HepG2 (cell line): ENCODE measurements at regions not wholly inside any gene's neighbourhood (a gene's known extent, or its start where the extent isn't known, plus 50 kb on each side); places are given as distances from the start of the nearest gene placed in this dataset.

Experiments
- ATAC-seq: fragments of 200-7000 bp; cut with Tn5 transposase; 3 replicates; pipeline ENCODE4 v1.9.1; 2020; ENCODE audit warnings: mild to moderate bottlenecking, moderate library complexity
- BruUV-seq: library from RNA; stranded (reverse); fragments of 400-500 nt; replicated peaks from 2 replicates; lab custom pipeline; 2021; lab: Mats Ljungman, UMichigan
- CTCF ChIA-PET: fragments of 300-600 bp; formaldehyde crosslinking; extraction: SDS; loops from one replicate; lab custom pipeline; 2021; ENCODE audit warnings: low total read pairs, inconsistent platforms, low intra/inter-chr PET ratio; lab: Yijun Ruan, JAX
- POLR2A ChIA-PET: fragments of 350-600 bp; sonication (Branson Sonifier 250); formaldehyde crosslinking; loops from one replicate; lab custom pipeline; 2020; ENCODE audit warnings: antibody characterized with exemption, inconsistent platforms; lab: Yijun Ruan, JAX
- DNase-seq: peaks from one replicate; pipeline ENCODE4 v3.0.0-alpha.2; 2015; ENCODE audit warnings: low spot score
- FAIRE-seq: peaks from 3 replicates; lab custom pipeline; 2011; peaks lifted over from hg19 to GRCh38; lab: Jason Lieb, UNC
- H2AFZ ChIP-seq: one replicate; pipeline ENCODE4 v1.6.1; 2011; ENCODE audit warnings: low read length, inconsistent platforms
- H3K27ac ChIP-seq: fragments of 300-600 bp; 3 replicates; pipeline ENCODE4 v1.8.0; 2011; ENCODE audit warnings: mixed run types, mild to moderate bottlenecking, mixed read lengths, low read length, inconsistent platforms; ENCODE audit not compliant: insufficient read depth; ENCODE audit errors: extremely low read length
- H3K27me3 ChIP-seq, 2 experiments: fragments of 200-600 bp in 1 of 2; 2 replicates in 1 of 2; 3 replicates in 1 of 2; pipeline versions ENCODE4 v1.6.0 to v1.8.0; 2011; ENCODE audit warnings: low read length in 2 of 2, mild to moderate bottlenecking in 2 of 2, moderate library complexity in 2 of 2, inconsistent platforms in 1 of 2; ENCODE audit not compliant: insufficient read depth in 2 of 2, control insufficient read depth in 1 of 2
- H3K36me3 ChIP-seq, 2 experiments: fragments of 200-600 bp in 1 of 2; replicated peaks in 1 of 2; 2 replicates in 1 of 2; 3 replicates in 1 of 2; pipeline versions ENCODE4 v1.5.1 to v1.8.0; 2011; ENCODE audit warnings: low read length in 2 of 2, inconsistent platforms in 1 of 2; ENCODE audit not compliant: insufficient read depth in 2 of 2, control insufficient read depth in 1 of 2
- H3K4me1 ChIP-seq: 2 replicates; pipeline ENCODE4 v1.5.1; 2012; ENCODE audit warnings: low read length, inconsistent platforms; ENCODE audit not compliant: insufficient read depth
- H3K4me2 ChIP-seq: 2 replicates; pipeline ENCODE4 v1.6.0; 2011; ENCODE audit warnings: low read depth, low read length, inconsistent platforms
- H3K4me3 ChIP-seq, 3 experiments: fragments of 200-600 bp in 1 of 3; sonication (generic), shearing (Covaris generic) in 1 of 3; replicated peaks in 1 of 3; 2 replicates each; pipeline ENCODE4 v1.5.1; 2011 to 2016; ENCODE audit warnings: low read length in 3 of 3, inconsistent platforms in 2 of 3, low read depth in 2 of 3, mild to moderate bottlenecking in 2 of 3, control low read depth in 1 of 3, mixed read lengths in 1 of 3; ENCODE audit not compliant: insufficient read depth in 1 of 3
- H3K79me2 ChIP-seq: one replicate; pipeline ENCODE4 v1.6.1; 2011; ENCODE audit warnings: low read length, inconsistent platforms; ENCODE audit not compliant: insufficient read depth
- H3K9ac ChIP-seq: 2 replicates; pipeline ENCODE4 v1.6.0; 2011; ENCODE audit warnings: mild to moderate bottlenecking, low read depth, low read length, inconsistent platforms; ENCODE audit not compliant: insufficient read depth
- H3K9me3 ChIP-seq: 2 replicates; pipeline ENCODE4 v1.5.1; 2012; ENCODE audit warnings: mild to moderate bottlenecking, low read length
- H4K20me1 ChIP-seq: 2 replicates; pipeline ENCODE4 v1.6.0; 2011; ENCODE audit warnings: inconsistent platforms, mild to moderate bottlenecking, low read length, moderate library complexity; ENCODE audit not compliant: insufficient read depth
- ARNT ChIP-seq: fragments of 450-650 bp; IDR thresholded peaks from 2 replicates; pipeline ENCODE4 v1.6.1; 2017
- DPF2 ChIP-seq: sonication (generic); formaldehyde crosslinking; IDR thresholded peaks from 2 replicates; pipeline ENCODE4 v1.4.0; 2020; ENCODE audit warnings: mild to moderate bottlenecking, low read depth, missing genetic modification reagents, borderline replicate concordance
- HNRNPH1 ChIP-seq: fragments of 200-400 bp; formaldehyde crosslinking; optimal IDR thresholded peaks from 2 replicates; pipeline ENCODE3; 2017; ENCODE audit warnings: mild to moderate bottlenecking, low read depth, low read length
- MTA1 ChIP-seq: sonication (generic); formaldehyde crosslinking; IDR thresholded peaks from 2 replicates; pipeline ENCODE4 v1.4.0; 2020; ENCODE audit warnings: missing genetic modification reagents, mild to moderate bottlenecking, borderline replicate concordance
- PHF8 ChIP-seq: sonication (generic); formaldehyde crosslinking; IDR thresholded peaks from 2 replicates; pipeline ENCODE4 v1.5.0; 2020; ENCODE audit warnings: missing genetic modification reagents
- TBX2 ChIP-seq: sonication (generic); formaldehyde crosslinking; IDR thresholded peaks from 2 replicates; pipeline ENCODE4 v1.5.0; 2020; ENCODE audit warnings: missing genetic modification reagents, mild to moderate bottlenecking, borderline replicate concordance
- U2AF2 ChIP-seq: fragments of 200-400 bp; formaldehyde crosslinking; IDR thresholded peaks from 2 replicates; pipeline ENCODE4 v1.6.1; 2017; ENCODE audit warnings: low read depth, mild to moderate bottlenecking, low read length
- ZNF3 ChIP-seq: IDR thresholded peaks from 2 replicates; pipeline ENCODE4 v1.7.0; 2017; ENCODE audit warnings: inconsistent platforms
- ZNF317 ChIP-seq: sonication (generic); formaldehyde crosslinking; IDR thresholded peaks from 2 replicates; pipeline ENCODE4 v1.5.0; 2020; ENCODE audit warnings: mild to moderate bottlenecking, missing genetic modification reagents
- WGBS: methylation state at CpG from one replicate; pipeline ENCODE4 v1.1.6; 2017; ENCODE audit warnings: low lambda C conversion rate; 5-methylcytosine and 5-hydroxymethylcytosine counted together
- in situ Hi-C: cut with HindIII; loops from 2 replicates; pipeline ENCODE4 v1.10.0; 2017; ENCODE audit warnings: low pct_unique_long_range_greater_than_20kb; ENCODE audit not compliant: extremely low pct_ligation_motif_present
- intact Hi-C: fragments of 100-400 bp; cut with micrococcal nuclease; formaldehyde crosslinking; loops from one replicate; pipeline ENCODE4 v1.10.0; 2022; ENCODE audit not compliant: unreplicated experiment
- TF ChIP-seq, protein P1 (sequence below): IDR thresholded peaks from 2 replicates; pipeline ENCODE4 v1.6.1; 2016; ENCODE audit warnings: missing compliant biosample characterization, missing genetic modification reagents, borderline replicate concordance
- TF ChIP-seq, protein P2 (sequence below), 2 experiments: fragments of 450-650 bp in 1 of 2; sonication (generic) in 1 of 2; formaldehyde crosslinking; IDR thresholded peaks; 2 replicates each; pipeline versions ENCODE4 v1.5.0 to v1.8.0; 2020 to 2022; ENCODE audit warnings: mild to moderate bottlenecking in 1 of 2, missing genetic modification reagents in 1 of 2
- TF ChIP-seq, protein P3 (sequence below): sonication (generic); formaldehyde crosslinking; IDR thresholded peaks from 2 replicates; pipeline ENCODE4 v1.4.0; 2020; ENCODE audit warnings: missing genetic modification reagents
- TF ChIP-seq, protein P4 (sequence below): sonication (generic); formaldehyde crosslinking; IDR thresholded peaks from 2 replicates; pipeline ENCODE4 v1.5.1; 2020; ENCODE audit warnings: mild to moderate bottlenecking, missing genetic modification reagents, borderline replicate concordance

DNA sequence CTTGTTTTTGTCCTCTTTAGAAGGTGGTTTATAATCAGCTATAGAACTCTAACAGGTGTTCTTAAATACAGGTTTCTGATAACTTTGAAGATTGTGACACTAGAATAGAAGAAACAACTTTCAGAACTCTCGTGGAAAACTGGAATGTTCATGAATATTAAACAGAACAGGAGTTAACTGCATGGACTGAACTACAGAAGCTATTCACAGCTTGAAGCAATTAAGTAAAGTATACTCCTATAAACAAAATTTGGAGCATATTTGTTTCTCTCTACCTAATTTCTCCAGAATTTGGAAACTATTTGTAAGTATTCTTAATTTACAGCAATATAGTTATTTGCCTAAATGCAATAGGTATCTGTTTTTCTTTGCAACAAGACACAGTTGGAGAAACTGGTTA lies 824.8 kb downstream of the ADGRL2 start:
- H3K27ac ChIP-seq: no peak overlapping the region
- H4K20me1 ChIP-seq: no peaks in the 10 kb centered on the region
- peaks cover 92% of the 10 kb centered on the region for H3K9me3 ChIP-seq
- no peak overlapping the region for H3K4me3 ChIP-seq
- H3K36me3 ChIP-seq: no peaks in the 10 kb centered on the region
- no peak for DNase-seq
- no peak for FAIRE-seq
- in situ Hi-C loops: no loop called here
- intact Hi-C loops: no loop called here
- H3K27me3 ChIP-seq: no peaks in the 10 kb centered on the region
- TF ChIP-seq ZNF317 (CRISPR knock-in tag) (no peak), U2AF2 (no peak), ARNT (no peak), PHF8 (CRISPR knock-in tag) (no peak), HNRNPH1 (no peak), ZNF3 (CRISPR knock-in tag) (no peak), DPF2 (no peak), TBX2 (no peak), MTA1 (CRISPR knock-in tag) (no peak)
- TF ChIP-seq, protein P1, sequence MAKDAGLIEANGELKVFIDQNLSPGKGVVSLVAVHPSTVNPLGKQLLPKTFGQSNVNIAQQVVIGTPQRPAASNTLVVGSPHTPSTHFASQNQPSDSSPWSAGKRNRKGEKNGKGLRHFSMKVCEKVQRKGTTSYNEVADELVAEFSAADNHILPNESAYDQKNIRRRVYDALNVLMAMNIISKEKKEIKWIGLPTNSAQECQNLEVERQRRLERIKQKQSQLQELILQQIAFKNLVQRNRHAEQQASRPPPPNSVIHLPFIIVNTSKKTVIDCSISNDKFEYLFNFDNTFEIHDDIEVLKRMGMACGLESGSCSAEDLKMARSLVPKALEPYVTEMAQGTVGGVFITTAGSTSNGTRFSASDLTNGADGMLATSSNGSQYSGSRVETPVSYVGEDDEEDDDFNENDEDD (CRISPR knock-in tag): no peak
- TF ChIP-seq, protein P2, sequence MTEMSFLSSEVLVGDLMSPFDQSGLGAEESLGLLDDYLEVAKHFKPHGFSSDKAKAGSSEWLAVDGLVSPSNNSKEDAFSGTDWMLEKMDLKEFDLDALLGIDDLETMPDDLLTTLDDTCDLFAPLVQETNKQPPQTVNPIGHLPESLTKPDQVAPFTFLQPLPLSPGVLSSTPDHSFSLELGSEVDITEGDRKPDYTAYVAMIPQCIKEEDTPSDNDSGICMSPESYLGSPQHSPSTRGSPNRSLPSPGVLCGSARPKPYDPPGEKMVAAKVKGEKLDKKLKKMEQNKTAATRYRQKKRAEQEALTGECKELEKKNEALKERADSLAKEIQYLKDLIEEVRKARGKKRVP (CRISPR knock-in tag; IDR thresholded peaks at IDR 0.05): no peak
- TF ChIP-seq, protein P3, sequence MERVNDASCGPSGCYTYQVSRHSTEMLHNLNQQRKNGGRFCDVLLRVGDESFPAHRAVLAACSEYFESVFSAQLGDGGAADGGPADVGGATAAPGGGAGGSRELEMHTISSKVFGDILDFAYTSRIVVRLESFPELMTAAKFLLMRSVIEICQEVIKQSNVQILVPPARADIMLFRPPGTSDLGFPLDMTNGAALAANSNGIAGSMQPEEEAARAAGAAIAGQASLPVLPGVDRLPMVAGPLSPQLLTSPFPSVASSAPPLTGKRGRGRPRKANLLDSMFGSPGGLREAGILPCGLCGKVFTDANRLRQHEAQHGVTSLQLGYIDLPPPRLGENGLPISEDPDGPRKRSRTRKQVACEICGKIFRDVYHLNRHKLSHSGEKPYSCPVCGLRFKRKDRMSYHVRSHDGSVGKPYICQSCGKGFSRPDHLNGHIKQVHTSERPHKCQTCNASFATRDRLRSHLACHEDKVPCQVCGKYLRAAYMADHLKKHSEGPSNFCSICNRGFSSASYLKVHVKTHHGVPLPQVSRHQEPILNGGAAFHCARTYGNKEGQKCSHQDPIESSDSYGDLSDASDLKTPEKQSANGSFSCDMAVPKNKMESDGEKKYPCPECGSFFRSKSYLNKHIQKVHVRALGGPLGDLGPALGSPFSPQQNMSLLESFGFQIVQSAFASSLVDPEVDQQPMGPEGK (CRISPR knock-in tag): no peak
- TF ChIP-seq, protein P4, sequence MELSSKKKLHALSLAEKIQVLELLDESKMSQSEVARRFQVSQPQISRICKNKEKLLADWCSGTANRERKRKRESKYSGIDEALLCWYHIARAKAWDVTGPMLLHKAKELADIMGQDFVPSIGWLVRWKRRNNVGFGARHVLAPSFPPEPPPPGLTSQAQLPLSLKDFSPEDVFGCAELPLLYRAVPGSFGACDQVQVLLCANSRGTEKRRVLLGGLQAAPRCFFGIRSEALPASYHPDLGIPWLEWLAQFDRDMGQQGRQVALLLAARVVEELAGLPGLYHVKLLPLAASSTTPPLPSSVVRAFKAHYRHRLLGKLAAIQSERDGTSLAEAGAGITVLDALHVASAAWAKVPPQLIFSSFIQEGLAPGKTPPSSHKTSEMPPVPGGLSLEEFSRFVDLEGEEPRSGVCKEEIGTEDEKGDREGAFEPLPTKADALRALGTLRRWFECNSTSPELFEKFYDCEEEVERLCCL (CRISPR knock-in tag): no peak
- no peak overlapping the region for H3K9ac ChIP-seq
- CTCF ChIA-PET: no interaction called here
- ATAC-seq: no peak
- POLR2A ChIA-PET: no interaction called here
- H3K79me2 ChIP-seq: no peaks in the 10 kb centered on the region
- WGBS: 0% methylated on average over 1 of the region's 1 CpG
- no peak overlapping the region for H3K4me2 ChIP-seq
- no peaks in the 10 kb centered on the region for H3K4me1 ChIP-seq
- no TSS peak for BruUV-seq
- H2AFZ ChIP-seq: no peak overlapping the region
